ENCODE measurements at regions not wholly inside any gene's neighbourhood (a gene's known extent, or its start where the extent isn't known, plus 50 kb on each side); places are given as distances from the start of the nearest gene placed in this dataset.

- TF ChIP-seq ZNF160 (CRISPR knock-in tag; IDR thresholded peaks at IDR 0.05) (0 out of 2 replicates have a peak, but pooled peaks have one; percentile 34), SALL1 (CRISPR knock-in tag; IDR thresholded peaks at IDR 0.05) (peak; percentile 88), TBX2 (CRISPR knock-in tag; IDR thresholded peaks at IDR 0.05; ENCODE audit: borderline replicate concordance) (peak; percentile 63; the same call in 1 of the 2 replicates), ZFP91 (CRISPR knock-in tag; IDR thresholded peaks at IDR 0.05; ENCODE audit: borderline replicate concordance) (peak; percentile 75; the same call in 1 of the 2 replicates), ZNF687 (CRISPR knock-in tag; IDR thresholded peaks at IDR 0.05) (peak; percentile 84), ZHX1 (CRISPR knock-in tag; IDR thresholded peaks at IDR 0.05; ENCODE audit: low read depth) (peak; percentile 97), HDAC1 (CRISPR knock-in tag; IDR thresholded peaks at IDR 0.05) (peak; percentile 56; the same call in 1 of the 2 replicates), ZNF550 (CRISPR knock-in tag; IDR thresholded peaks at IDR 0.05; ENCODE audit: borderline replicate concordance) (peak; percentile 93; the same call in 1 of the 2 replicates), ZNF580 (CRISPR knock-in tag; IDR thresholded peaks at IDR 0.05; ENCODE audit: borderline replicate concordance, low read depth) (peak; percentile 51; the same call in 1 of the 2 replicates), ZNF274 (CRISPR knock-in tag; IDR thresholded peaks at IDR 0.05) (peak; percentile 89; the same call in 1 of the 2 replicates), SP5 (CRISPR knock-in tag; IDR thresholded peaks at IDR 0.05; ENCODE audit: borderline replicate concordance, low read depth) (peak; percentile 23; the same call in 1 of the 2 replicates), ZNF710 (CRISPR knock-in tag; IDR thresholded peaks at IDR 0.05; ENCODE audit: borderline replicate concordance) (peak; percentile 80; the same call in 1 of the 2 replicates), ZNF329 (CRISPR knock-in tag; IDR thresholded peaks at IDR 0.05; ENCODE audit: low read depth) (0 out of 2 replicates have a peak, but pooled peaks have one; percentile 57), ARHGAP35 (CRISPR knock-in tag; IDR thresholded peaks at IDR 0.05; ENCODE audit: borderline replicate concordance) (peak; percentile 72; the same call in 1 of the 2 replicates), KAT7 (CRISPR knock-in tag; IDR thresholded peaks at IDR 0.05; ENCODE audit: borderline replicate concordance) (peak; percentile 77; the same call in 1 of the 2 replicates), ZNF251 (CRISPR knock-in tag; IDR thresholded peaks at IDR 0.05) (0 out of 2 replicates have a peak, but pooled peaks have one; percentile 38), ZNF839 (CRISPR knock-in tag; IDR thresholded peaks at IDR 0.05; ENCODE audit: borderline replicate concordance) (peak; percentile 92; the same call in 1 of the 2 replicates)
Observed at GRCh38 chrX:115888041-115888440, 282.5 kb upstream of the AGTR2 start (continued).
